GM20431 (cell line): ENCODE measurements at regions not wholly inside any gene's neighbourhood (a gene's known extent, or its start where the extent isn't known, plus 50 kb on each side); places are given as distances from the start of the nearest gene placed in this dataset.

Experiments
- in situ Hi-C: fragments of 300-500 bp; cut with MseI, MboI; formaldehyde crosslinking; loops from one replicate; pipeline ENCODE4 v1.15.0; 2020; ENCODE audit warnings: low sequenced_read_pairs; ENCODE audit not compliant: unreplicated experiment

GRCh38 chr11:122165607-122166371, 49.8 kb upstream of the BLID start:
- in situ Hi-C loops, result no loop called here
